Mucosa of descending colon (tissue), 3 donors: ENCODE measurements at regions not wholly inside any gene's neighbourhood (a gene's known extent, or its start where the extent isn't known, plus 50 kb on each side); places are given as distances from the start of the nearest gene placed in this dataset.

Source experiments
- ATAC-seq: fragments of 200-7000 bp; cut with Tn5 transposase; one replicate; pipeline ENCODE4 v1.9.1; 2020; ENCODE audit warnings: mild to moderate bottlenecking, moderate library complexity
- DNase-seq, 3 donors: peaks; one replicate each; pipeline ENCODE4 v3.0.0-alpha.2; 2020
- H3K36me3 ChIP-seq: fragments of 200-600 bp; one replicate; pipeline ENCODE4 v1.8.0; 2021; ENCODE audit warnings: low read depth, mild to moderate bottlenecking
- H3K4me1 ChIP-seq: fragments of 200-600 bp; one replicate; pipeline ENCODE4 v1.8.0; 2021; ENCODE audit warnings: low read depth, mild to moderate bottlenecking
- H3K4me3 ChIP-seq: fragments of 200-600 bp; one replicate; pipeline ENCODE4 v1.8.0; 2021; ENCODE audit warnings: mild to moderate bottlenecking
- H3K9me3 ChIP-seq: fragments of 200-600 bp; one replicate; pipeline ENCODE4 v1.8.0; 2021; ENCODE audit warnings: mild to moderate bottlenecking
- intact Hi-C, 2 donors: fragments of 100-400 bp; cut with DNase I in 1 of 2; cut with micrococcal nuclease in 1 of 2; formaldehyde crosslinking; loops; one replicate each; pipeline versions ENCODE4 v1.11.0 to v1.11.1; 2022; cut with DNase I, micrococcal nuclease
- TF ChIP-seq, protein P1 (sequence below): fragments of 200-600 bp; IDR thresholded peaks from one replicate; pipeline ENCODE4 v1.8.0; 2022; ENCODE audit warnings: antibody characterized with exemption, mild to moderate bottlenecking
- donor health status: DM: no; HTN: no; CAD: no; lungs with moderate emphysema.
- donor health status: DM: no; HTN: no; CAD: no.
- donor health status: DM: no; HTN: yes; CAD: no.

DNA sequence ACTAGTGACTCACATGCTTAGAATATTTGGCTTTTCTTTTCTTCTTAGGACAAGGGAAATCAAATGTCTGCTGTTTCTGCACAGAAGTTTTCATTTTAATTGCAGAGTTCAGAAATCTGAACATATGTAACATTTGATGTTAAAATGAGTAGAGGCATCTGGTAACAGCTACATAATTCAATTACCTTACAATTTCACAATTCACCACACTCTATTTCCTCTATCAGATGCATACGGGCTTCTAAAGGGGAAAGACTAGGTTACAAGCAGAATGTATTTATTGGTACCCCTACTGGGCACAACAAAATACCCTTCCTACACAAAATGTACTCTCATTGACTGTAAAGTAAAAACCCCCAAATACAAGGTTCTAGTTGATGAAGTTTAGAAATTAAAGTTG is 176.0 kb downstream of the SOX2 start:
- H3K36me3 ChIP-seq: no peaks in the 10 kb centered on the region
- no peaks in the 10 kb centered on the region for H3K9me3 ChIP-seq
- no peak overlapping the region for H3K4me3 ChIP-seq
- DNase-seq (no peak), ATAC-seq (no peak)
- intact Hi-C loops: no loop called here
- TF ChIP-seq, protein P1, sequence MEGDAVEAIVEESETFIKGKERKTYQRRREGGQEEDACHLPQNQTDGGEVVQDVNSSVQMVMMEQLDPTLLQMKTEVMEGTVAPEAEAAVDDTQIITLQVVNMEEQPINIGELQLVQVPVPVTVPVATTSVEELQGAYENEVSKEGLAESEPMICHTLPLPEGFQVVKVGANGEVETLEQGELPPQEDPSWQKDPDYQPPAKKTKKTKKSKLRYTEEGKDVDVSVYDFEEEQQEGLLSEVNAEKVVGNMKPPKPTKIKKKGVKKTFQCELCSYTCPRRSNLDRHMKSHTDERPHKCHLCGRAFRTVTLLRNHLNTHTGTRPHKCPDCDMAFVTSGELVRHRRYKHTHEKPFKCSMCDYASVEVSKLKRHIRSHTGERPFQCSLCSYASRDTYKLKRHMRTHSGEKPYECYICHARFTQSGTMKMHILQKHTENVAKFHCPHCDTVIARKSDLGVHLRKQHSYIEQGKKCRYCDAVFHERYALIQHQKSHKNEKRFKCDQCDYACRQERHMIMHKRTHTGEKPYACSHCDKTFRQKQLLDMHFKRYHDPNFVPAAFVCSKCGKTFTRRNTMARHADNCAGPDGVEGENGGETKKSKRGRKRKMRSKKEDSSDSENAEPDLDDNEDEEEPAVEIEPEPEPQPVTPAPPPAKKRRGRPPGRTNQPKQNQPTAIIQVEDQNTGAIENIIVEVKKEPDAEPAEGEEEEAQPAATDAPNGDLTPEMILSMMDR: no peak
- H3K4me1 ChIP-seq: no peaks in the 10 kb centered on the region

DNA sequence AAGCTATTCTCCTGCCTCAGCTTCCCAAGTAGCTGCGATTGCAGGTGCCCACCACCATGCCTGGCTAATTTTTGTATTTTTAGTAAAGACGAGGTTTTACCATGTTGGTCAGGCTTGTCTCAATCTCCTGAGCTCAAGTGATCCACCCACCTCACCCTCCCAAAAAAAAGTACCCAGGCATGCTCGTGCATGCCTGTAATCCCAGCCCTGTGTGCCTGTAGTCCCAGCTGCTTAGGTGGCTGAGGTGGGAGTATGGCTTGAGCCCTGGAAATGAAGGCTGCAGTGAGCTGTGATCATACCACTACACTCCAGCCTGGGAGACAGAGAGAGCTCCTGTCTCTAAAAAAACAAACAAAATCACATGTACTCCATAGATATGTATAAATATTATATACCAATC is 176.5 kb downstream of the SOX2 start:
- no peak for ATAC-seq
- no peak overlapping the region for H3K4me3 ChIP-seq
- H3K9me3 ChIP-seq: no peaks in the 10 kb centered on the region
- no peaks in the 10 kb centered on the region for H3K4me1 ChIP-seq
- no peaks in the 10 kb centered on the region for H3K36me3 ChIP-seq
- intact Hi-C loops: no loop called here
- TF ChIP-seq, protein P1: no peak
- no peak for DNase-seq

DNA sequence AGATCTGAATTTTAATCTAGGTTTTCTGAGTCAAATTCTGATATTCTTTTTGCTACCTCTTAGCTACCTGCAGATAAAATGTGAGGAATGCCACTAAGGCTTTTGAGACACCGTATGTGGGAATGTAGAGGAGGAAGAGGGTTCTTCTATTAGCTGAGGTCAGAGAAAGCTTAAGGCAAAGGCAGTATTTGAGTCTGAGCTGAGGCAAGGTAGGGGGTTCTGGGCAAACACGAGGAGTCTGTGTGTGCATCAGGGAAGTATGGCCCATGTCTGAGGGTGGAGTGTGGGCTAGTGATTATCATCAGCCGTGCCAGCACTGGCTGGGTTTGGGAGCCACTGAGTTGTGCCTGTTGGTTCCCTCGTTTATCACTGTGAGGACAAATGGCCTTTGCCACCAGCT is 181.1 kb downstream of the SOX2 start:
- TF ChIP-seq, protein P1: no peak
- ATAC-seq (no peak), DNase-seq (no peak)
- Histone ChIP-seq H3K4me3 (no peak overlapping the region), H3K9me3 (no peaks in the 10 kb centered on the region), H3K36me3 (no peaks in the 10 kb centered on the region), H3K4me1 (no peaks in the 10 kb centered on the region)
- intact Hi-C loops: no loop called here

DNA sequence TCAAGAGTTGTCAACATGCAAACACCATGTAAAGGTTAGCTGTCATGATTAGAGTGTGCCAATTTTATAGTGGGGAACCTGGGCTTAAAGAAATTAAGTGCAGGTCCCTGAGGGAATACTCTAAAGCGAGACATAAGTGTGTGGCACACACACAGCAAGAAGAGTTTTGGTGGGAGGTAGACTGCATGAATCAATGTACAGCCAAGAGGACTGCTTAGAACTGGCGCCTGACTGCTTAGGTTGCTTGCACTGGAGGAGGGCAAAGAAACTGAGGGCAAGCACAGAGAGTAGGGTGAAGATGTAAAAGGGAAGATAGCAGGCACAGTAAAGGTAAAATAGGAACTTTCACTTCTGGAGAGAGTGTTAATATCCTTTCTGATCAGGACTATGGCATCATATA is 184.9 kb downstream of the SOX2 start:
- Histone ChIP-seq H3K9me3 (no peaks in the 10 kb centered on the region), H3K4me1 (no peaks in the 10 kb centered on the region), H3K4me3 (no peak overlapping the region), H3K36me3 (no peaks in the 10 kb centered on the region)
- TF ChIP-seq, protein P1: no peak
- intact Hi-C loops: no loop called here
- no peak for DNase-seq
- ATAC-seq: no peak

DNA sequence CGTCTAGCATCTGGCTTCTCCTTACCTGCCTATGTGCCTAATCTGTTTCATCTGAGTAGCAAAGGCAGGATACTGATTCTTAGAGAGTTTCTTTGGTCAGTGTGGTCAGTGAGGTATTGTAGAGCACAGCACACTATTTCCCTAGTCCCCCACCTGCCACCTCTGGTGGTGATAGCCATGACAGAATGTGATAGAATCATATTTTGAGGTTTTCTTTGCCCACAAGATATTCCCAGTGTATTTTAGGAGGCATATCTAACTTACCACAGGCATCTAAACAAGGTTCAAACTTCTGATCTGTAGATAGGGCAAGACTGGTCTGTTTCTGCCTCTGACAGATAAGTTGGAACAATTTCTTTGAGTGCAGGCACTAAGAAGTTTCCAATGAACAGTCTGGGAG is 188.0 kb downstream of the SOX2 start:
- intact Hi-C loops: no loop called here
- DNase-seq (no peak), ATAC-seq (no peak)
- Histone ChIP-seq H3K4me1 (no peaks in the 10 kb centered on the region), H3K4me3 (no peak overlapping the region), H3K9me3 (no peaks in the 10 kb centered on the region), H3K36me3 (no peaks in the 10 kb centered on the region)
- TF ChIP-seq, protein P1: no peak

DNA sequence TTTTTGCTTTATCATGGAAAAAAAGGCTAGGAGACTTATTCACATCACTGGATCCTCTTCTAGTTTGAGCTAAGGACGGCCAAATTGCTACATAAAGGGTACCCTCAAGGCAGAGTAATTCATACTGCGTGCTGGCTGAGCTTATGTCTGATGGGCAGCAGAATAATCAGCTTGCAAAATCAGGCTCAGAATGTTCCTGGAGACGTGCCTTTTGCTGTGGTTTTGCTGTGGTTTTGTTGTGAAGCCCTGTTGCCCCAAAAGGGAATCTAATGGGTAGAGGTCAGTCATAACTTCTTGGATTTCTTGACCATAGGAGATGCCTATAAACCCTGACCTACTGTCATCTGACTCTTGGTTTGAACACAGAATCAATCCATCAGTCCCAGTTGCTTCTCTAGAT is 189.9 kb downstream of the SOX2 start:
- TF ChIP-seq, protein P1: no peak
- no peak for ATAC-seq
- intact Hi-C loops: no loop called here
- Histone ChIP-seq H3K36me3 (no peaks in the 10 kb centered on the region), H3K4me3 (no peak overlapping the region), H3K4me1 (no peaks in the 10 kb centered on the region), H3K9me3 (no peaks in the 10 kb centered on the region)
- DNase-seq: no peak
